ENCODE measurements at regions not wholly inside any gene's neighbourhood (a gene's known extent, or its start where the extent isn't known, plus 50 kb on each side); places are given as distances from the start of the nearest gene placed in this dataset.

DNA sequence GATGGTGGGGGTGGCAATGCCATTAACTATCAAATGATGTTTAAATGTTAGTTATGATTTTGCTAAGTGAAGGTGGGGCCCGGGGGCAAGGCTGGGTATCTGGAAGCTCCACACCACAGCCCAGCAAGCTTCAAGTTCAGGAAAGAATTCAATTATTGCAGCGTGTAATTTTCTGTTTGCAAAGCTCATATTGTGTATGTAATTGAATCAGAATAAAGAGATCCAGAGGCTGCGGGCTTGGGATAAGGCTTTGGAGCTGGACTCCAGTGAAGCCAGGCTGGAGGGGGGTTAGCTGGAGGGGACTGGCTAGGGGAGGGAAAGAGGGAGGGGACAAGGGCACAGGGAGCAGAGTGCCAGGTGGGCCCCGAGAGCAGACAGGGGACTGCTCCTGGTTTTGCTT, 557.1 kb upstream of the CADM1 start:
- TF ChIP-seq NFE2L2 (IDR thresholded peaks at IDR 0.05; ENCODE audit: low read length) (no peak), ZNF232 (CRISPR knock-in tag; IDR thresholded peaks at IDR 0.05; ENCODE audit: borderline replicate concordance) (no peak), ZNF546 (CRISPR knock-in tag; conservative IDR thresholded peaks at IDR 0.05) (no peak), REPIN1 (CRISPR knock-in tag; IDR thresholded peaks at IDR 0.05; ENCODE audit: borderline replicate concordance, low read depth) (no peak), TGIF2 (CRISPR knock-in tag; IDR thresholded peaks at IDR 0.05) (no peak), GPN1 (CRISPR knock-in tag; IDR thresholded peaks at IDR 0.05; ENCODE audit: borderline replicate concordance) (no peak), SOX13 (IDR thresholded peaks at IDR 0.05) (no peak), SOX13 (CRISPR knock-in tag; conservative IDR thresholded peaks at IDR 0.05 in 1 of 2, IDR thresholded peaks at IDR 0.05 in 1 of 2) (no peak)
- TF ChIP-seq, protein P1, sequence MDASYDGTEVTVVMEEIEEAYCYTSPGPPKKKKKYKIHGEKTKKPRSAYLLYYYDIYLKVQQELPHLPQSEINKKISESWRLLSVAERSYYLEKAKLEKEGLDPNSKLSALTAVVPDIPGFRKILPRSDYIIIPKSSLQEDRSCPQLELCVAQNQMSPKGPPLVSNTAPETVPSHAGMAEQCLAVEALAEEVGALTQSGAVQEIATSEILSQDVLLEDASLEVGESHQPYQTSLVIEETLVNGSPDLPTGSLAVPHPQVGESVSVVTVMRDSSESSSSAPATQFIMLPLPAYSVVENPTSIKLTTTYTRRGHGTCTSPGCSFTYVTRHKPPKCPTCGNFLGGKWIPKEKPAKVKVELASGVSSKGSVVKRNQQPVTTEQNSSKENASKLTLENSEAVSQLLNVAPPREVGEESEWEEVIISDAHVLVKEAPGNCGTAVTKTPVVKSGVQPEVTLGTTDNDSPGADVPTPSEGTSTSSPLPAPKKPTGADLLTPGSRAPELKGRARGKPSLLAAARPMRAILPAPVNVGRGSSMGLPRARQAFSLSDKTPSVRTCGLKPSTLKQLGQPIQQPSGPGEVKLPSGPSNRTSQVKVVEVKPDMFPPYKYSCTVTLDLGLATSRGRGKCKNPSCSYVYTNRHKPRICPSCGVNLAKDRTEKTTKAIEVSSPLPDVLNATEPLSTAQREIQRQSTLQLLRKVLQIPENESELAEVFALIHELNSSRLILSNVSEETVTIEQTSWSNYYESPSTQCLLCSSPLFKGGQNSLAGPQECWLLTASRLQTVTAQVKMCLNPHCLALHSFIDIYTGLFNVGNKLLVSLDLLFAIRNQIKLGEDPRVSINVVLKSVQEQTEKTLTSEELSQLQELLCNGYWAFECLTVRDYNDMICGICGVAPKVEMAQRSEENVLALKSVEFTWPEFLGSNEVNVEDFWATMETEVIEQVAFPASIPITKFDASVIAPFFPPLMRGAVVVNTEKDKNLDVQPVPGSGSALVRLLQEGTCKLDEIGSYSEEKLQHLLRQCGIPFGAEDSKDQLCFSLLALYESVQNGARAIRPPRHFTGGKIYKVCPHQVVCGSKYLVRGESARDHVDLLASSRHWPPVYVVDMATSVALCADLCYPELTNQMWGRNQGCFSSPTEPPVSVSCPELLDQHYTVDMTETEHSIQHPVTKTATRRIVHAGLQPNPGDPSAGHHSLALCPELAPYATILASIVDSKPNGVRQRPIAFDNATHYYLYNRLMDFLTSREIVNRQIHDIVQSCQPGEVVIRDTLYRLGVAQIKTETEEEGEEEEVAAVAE (CRISPR knock-in tag; IDR thresholded peaks at IDR 0.05; ENCODE audit: borderline replicate concordance): no peak
- H2AFZ ChIP-seq (ENCODE audit: low read length): no peak overlapping the region
- no peak overlapping the region for H3K4me2 ChIP-seq (ENCODE audit: low read depth, low read length)
- no peaks in the 10 kb centered on the region for H3K4me1 ChIP-seq (ENCODE audit: insufficient read depth, low read length)
- intact Hi-C loops (cut with micrococcal nuclease; ENCODE audit: unreplicated experiment): no loop called here
- 15% methylated on average over 4 of the region's 4 CpGs for WGBS (ENCODE audit: low lambda C conversion rate)
- no peak overlapping the region for H3K9ac ChIP-seq (ENCODE audit: insufficient read depth, low read depth, low read length)
- POLR2A ChIA-PET: no interaction called here
- peaks cover 2 to 14% of the 10 kb centered on the region in 2 experiments; a peak in 3 of 5 replicates for H3K27me3 ChIP-seq (ENCODE audit: control insufficient read depth in 1 of 2, insufficient read depth in 2 of 2, low read length in 2 of 2)
- no peaks in the 10 kb centered on the region for H3K36me3 ChIP-seq (replicated peaks in 1 of 2; ENCODE audit: control insufficient read depth in 1 of 2, insufficient read depth in 2 of 2, low read length in 2 of 2)
- no peak overlapping the region for H3K27ac ChIP-seq (ENCODE audit: extremely low read length, insufficient read depth, low read length)
- no peaks in the 10 kb centered on the region for H3K79me2 ChIP-seq (ENCODE audit: insufficient read depth, low read length)
- no peaks in the 10 kb centered on the region for H3K9me3 ChIP-seq (ENCODE audit: low read length)
- ATAC-seq (no peak), FAIRE-seq (no peak), DNase-seq (ENCODE audit: low spot score) (no peak)
- CTCF ChIA-PET (ENCODE audit: low intra/inter-chr PET ratio, low total read pairs): no interaction called here
- no TSS peak for BruUV-seq (replicated peaks)
- no peak overlapping the region for H3K4me3 ChIP-seq (replicated peaks in 1 of 3; ENCODE audit: insufficient read depth in 1 of 3, low read depth in 2 of 3, low read length in 3 of 3)
- in situ Hi-C loops (cut with HindIII; ENCODE audit: extremely low pct_ligation_motif_present, low pct_unique_long_range_greater_than_20kb): no loop called here
- no peaks in the 10 kb centered on the region for H4K20me1 ChIP-seq (ENCODE audit: insufficient read depth, low read length)

Data from HepG2 (cell line).